ENCODE measurements at regions not wholly inside any gene's neighbourhood (a gene's known extent, or its start where the extent isn't known, plus 50 kb on each side); places are given as distances from the start of the nearest gene placed in this dataset.

- TF ChIP-seq E2F1 (CRISPR knock-in tag; IDR thresholded peaks at IDR 0.05) (no peak), PREB (CRISPR knock-in tag; IDR thresholded peaks at IDR 0.05; ENCODE audit: borderline replicate concordance) (no peak), ZNF263 (CRISPR knock-in tag; IDR thresholded peaks at IDR 0.05; ENCODE audit: low read depth) (no peak), FOXP1 (CRISPR knock-in tag; IDR thresholded peaks at IDR 0.05; ENCODE audit: borderline replicate concordance) (no peak), CTCF (IDR thresholded peaks at IDR 0.05) (no peak), TEAD4 (CRISPR knock-in tag; IDR thresholded peaks at IDR 0.05) (no peak), NFYB (CRISPR knock-in tag; conservative IDR thresholded peaks at IDR 0.05; ENCODE audit: low read depth) (no peak), MAX (CRISPR knock-in tag; IDR thresholded peaks at IDR 0.05) (no peak), FOXJ3 (CRISPR knock-in tag; IDR thresholded peaks at IDR 0.05; ENCODE audit: borderline replicate concordance) (no peak), NR2C2 (CRISPR knock-in tag; IDR thresholded peaks at IDR 0.05) (no peak), JUN (CRISPR knock-in tag; IDR thresholded peaks at IDR 0.05) (no peak), ARID4B (CRISPR knock-in tag; IDR thresholded peaks at IDR 0.05; ENCODE audit: borderline replicate concordance) (no peak), KAT7 (CRISPR knock-in tag; IDR thresholded peaks at IDR 0.05; ENCODE audit: borderline replicate concordance) (no peak)
Observed at GRCh38 chr1:31485166-31485565, 72.2 kb downstream of the SERINC2 start.

Measured in WTC11 (cell line).